GM18873 (cell line): ENCODE measurements at regions not wholly inside any gene's neighbourhood (a gene's known extent, or its start where the extent isn't known, plus 50 kb on each side); places are given as distances from the start of the nearest gene placed in this dataset.

Experiments
- ATAC-seq: cut with Tn5 transposase; IDR thresholded peaks from one replicate; pipeline ENCODE4 v1.9.1; 2021; ENCODE audit warnings: mild to moderate bottlenecking, moderate library complexity, moderate number of reproducible peaks; ENCODE audit not compliant: unreplicated experiment, low FRiP score

DNA sequence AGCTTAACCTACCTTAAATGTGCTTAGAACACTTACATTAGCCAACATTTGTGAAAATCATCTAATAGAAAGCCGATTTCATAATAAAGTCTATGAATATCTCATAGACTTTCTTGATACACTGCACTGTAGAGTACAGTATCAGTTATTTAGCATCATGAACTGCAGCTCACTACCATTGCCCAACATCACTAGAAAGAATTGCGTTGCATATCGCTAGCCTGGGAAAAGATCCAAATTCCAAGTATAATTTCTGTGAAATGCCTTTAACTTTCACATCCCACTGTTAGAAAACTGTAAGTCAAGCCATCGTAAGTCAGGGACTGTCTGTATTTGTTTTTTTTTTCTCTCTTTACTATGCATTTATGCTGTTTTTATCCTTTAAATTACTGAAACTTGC lies 918.6 kb upstream of the PABPC4L start:
- no peak for ATAC-seq

DNA sequence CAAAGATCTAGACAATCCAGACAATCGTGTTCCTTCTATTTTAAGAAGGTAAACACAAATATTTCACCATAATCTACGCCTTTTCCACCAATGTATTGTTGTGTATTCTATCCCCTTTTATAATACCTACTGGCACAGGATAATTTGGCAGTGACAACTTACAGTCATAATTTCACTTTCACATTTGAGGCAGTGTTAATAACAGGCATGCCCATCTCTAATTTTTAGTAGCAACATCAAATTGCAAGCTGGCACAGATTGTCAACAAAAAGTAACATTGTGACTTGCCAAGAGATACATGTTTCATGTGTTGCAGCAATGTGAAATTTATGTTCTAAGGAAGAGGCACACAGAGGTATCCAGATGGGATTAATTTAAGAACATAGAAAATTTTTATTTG lies 912.5 kb upstream of the PABPC4L start:
- no peak for ATAC-seq

DNA sequence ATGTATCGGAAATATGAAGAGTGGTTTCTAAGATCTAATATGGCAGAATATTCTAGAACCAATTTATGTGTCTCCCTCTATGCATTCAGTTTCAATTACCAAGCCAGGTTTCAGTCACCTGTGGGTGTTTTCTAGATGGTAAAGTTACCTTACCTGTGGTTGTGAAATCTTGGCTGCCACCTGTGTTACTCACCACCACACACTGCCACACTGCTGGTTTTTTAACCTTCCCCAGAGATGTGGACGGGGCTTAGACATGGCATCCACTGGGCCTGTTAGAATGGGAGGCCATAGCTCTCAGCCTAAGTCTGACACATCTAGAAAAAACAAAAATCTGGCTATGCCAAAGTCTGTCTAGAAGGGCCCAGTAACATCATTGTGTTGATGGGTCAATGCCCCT lies 896.5 kb upstream of the PABPC4L start:
- no peak for ATAC-seq

- ATAC-seq = no peak
Measured at GRCh38 chr4:135073389-135073788, 871.8 kb upstream of the PABPC4L start.

DNA sequence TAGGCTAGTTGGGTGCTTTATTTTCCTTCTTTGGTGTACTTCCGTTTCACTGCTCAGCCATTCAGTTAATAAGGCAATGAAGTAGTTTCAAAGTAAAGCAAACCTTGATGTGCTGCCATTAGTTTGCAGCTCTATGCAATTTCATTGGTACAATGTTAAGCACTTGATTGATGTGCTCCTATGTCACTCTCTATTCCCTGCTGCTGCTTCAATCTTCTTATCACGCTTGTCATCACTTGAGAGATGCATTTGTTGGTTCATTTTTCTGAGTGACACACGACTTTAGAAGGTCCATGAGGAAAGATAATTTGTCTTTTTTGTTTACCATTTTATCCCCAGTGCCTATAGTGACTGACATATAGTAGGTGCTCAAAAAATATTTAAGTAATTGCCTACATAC lies 871.0 kb upstream of the PABPC4L start:
- no peak for ATAC-seq

GRCh38 chr4:135065366-135065765 lies 863.8 kb upstream of the PABPC4L start:
- ATAC-seq = no peak

- no peak for ATAC-seq
Measured at GRCh38 chr4:135050086-135050717, 848.6 kb upstream of the PABPC4L start.

GRCh38 chr4:135032670-135033069 lies 831.1 kb upstream of the PABPC4L start:
- no peak for ATAC-seq

DNA sequence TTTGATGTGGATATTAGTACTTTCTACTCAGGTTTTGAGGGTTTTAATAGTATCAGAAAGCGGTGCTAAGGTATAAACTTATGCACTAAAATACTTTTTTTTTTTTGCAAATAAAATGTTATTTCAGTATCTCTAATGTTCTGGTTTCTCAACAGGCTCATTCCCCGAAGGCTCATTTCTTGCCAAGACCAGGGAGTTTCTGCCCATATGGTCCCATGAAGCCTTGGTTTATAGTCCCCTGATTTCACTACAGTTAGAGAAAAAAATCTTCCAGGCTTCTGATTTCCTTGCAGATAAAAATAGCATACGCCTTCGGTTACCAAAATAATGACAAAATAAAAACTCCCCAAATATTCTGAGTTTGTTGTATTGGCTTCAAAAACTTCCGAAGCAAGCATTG lies 814.2 kb upstream of the PABPC4L start:
- ATAC-seq = no peak

DNA sequence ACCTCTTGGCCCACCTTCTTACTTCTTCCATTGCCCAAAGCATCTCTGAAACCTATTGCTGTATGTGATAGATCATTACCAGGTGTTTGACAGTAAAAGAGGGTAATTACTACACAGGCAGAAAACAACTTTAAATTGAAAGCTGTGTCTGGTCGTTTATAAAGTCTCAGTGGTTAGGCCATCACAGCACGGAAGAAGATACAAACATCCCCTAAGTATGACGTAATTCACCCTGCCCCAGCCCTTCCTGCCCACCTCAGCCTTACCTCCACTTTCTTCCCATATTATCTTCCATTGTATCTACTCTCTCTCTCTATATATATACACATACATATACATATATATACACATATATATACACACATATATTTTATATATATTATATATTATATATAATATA lies 805.8 kb upstream of the PABPC4L start:
- ATAC-seq = no peak

DNA sequence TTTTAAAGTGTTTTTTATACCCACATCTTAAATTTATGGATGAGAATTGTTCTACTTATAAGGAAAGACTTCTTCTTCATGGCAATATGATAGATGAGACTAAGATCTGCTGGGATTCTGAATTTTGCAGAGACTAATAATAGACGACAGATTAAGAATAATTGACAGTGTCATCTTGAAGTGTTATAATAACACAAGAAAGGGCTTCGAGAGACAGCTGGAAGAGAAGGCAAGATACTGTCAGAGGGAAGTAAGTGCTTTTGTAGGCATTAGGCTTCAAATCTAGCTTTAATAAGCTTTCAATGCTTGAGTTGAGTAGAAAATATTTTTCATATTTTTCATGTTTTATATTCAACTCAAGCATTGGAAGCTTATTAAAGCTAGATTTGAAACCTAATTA lies 797.6 kb upstream of the PABPC4L start:
- no peak for ATAC-seq

DNA sequence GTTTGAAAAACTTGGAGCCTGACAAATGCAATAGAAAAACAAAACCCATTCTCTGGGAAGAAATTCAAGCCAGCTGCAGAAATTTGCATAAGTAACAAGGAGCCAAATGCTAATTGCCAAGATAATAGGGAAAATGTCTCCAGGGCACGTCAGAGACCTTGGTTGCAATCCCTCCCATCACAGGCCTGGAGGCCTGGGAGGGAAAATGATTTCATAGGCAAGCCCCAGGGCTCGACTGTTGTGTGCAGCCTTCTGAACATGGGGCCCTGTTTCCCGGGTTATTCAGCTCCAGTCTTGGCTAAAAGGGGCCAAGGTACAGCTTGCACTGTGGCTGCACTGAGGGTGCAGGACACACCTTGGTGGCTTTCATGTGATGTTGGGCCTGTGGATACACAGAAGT lies 760.4 kb upstream of the PABPC4L start:
- no peak for ATAC-seq

DNA sequence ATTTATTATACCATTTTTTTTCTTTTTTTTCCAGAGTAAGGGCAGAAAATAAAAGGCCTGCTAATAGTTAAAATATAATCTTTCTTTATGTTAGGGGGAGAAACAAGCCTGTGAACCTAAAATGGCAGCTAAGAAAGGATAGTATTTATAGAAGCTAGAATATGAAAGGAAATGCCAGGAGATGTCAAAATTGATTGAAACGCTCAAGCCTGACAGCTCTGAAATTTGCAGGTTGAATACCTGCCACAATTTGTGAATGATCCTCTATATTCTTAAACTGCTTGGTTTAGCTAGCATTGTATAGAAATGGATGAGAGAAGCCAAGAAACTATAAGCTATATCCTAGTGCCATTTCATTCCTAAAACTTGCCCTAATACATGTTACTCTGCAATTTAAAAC lies 757.3 kb upstream of the PABPC4L start:
- no peak for ATAC-seq

DNA sequence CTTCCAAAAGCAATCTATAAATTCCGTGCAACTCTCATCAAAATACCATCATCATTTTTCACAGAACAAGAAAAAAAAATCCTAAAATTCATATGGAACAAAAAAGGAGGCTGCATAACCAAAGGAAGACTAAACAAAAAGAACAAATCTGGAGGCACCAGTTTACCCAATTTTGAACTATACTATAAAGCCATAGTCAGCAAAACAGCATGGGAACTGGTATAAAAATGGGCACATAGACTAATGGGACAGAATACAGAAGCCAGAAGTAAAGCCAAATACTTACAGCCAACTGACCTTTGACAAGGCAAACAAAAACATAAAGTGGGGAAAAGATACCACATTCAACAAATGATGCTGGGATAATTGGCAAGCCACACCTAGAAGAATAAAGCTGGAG lies 753.5 kb upstream of the PABPC4L start:
- no peak for ATAC-seq

- ATAC-seq = no peak
Measured at GRCh38 chr4:134952775-134953174, 751.2 kb upstream of the PABPC4L start.

DNA sequence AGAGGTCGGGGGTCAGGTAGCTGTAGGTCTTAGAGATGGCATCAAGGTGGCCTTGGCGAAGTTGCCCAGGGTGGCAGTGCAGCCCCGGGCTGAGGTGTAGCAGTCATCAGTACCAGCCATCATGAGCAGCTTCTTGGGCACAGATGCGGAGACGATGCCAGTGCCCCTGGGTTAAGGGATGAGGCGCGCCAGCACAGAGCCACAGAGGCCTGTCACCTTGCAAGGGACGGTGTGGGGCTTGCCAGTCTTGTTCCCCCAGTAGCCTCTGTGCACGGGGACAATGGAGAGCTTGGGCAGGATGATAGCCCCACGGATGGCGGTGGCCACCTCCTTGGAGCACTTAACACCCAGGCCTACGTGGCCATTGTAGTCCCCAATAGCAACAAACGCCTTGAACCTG lies 750.7 kb upstream of the PABPC4L start:
- no peak for ATAC-seq

DNA sequence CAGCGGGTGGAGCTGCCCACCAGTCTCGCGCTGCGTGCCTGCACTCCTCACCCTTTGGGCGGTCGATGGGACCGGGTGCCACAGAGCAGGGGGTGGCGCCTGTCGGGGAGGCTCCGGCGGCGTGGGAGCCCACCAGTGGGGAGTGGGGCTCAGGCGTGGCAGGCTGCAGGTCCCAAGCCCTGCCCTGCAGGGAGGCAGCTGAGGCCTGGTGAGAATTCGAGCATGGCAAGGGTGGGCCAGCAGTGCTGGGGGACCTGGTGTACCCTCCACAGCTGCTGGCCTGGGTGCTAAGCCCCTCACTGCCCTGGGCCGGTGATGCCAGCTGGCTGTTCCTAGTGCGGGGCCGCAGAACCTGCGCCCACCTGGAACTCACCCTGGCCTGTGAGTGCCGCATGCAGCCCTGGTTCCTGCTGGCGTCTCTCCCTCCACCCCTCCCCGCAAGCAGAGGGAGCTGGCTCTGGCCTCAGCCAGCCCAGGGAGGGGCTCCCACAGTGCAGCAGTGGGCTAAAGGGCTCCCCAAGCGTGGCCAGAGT lies 746.6 kb upstream of the PABPC4L start:
- ATAC-seq = no peak

- no peak for ATAC-seq
Measured at GRCh38 chr4:134944115-134944514, 742.5 kb upstream of the PABPC4L start.

DNA sequence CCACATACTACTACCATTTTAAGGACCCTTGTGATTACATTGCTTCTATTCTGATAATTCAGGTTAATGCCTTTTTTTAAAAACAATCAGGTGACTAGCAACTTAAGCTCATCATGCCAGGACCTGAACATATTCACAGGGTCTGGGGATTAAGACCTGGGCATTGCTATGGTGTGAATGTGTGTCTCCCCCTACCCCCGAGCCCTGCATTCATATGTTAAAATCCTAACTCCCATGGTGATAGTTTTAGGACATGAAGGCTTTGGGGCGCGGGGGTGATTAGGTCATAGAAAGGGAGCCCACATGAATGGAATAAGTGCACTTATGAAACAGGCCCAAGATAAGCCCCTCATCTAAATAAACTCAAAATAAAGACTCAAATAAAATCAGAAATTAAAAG lies 734.4 kb upstream of the PABPC4L start:
- no peak for ATAC-seq

DNA sequence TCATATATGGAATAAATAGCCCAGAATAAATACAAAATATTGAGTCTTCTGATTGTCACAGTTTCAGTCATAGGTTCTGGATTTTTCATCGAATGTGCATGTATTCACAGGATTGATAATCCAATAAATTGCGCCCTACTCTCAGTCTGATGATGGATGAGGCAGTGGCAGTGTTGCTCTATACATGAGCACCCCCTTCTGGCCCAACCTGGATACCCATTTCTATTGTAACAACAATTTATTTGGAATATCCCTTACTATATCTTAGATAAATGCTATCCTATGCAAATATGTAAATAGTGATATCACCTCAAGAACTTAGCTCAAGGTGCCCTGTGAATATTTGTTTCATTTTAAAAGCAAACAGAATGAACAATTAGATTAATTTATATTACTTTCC lies 733.7 kb upstream of the PABPC4L start:
- ATAC-seq = no peak

- ATAC-seq = no peak
Measured at GRCh38 chr4:134934036-134934808, 732.6 kb upstream of the PABPC4L start.

DNA sequence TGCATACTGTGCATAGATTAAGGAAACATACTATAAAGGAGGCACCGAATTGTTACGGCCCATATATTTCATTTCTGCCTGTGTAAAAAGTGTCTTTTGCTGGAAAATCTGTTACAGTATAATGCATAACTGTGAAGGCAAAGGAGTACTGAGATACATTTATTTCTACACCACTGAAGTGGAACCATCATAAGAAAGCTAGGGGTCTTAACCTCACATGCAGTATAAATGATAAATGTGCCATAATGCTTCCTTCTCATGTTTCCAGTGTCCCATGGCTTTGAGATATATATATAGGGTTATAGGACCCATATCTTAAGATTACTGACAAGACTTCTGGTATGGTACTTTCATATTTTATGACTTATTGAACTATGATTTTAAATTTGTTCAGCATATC lies 713.8 kb upstream of the PABPC4L start:
- ATAC-seq = no peak
